H1 (cell line): ENCODE measurements at regions not wholly inside any gene's neighbourhood (a gene's known extent, or its start where the extent isn't known, plus 50 kb on each side); places are given as distances from the start of the nearest gene placed in this dataset.

Experiments
- CREB1 ChIP-seq: IDR thresholded peaks from 2 replicates; pipeline ENCODE4 v1.6.1; 2012; ENCODE audit warnings: inconsistent platforms
- KDM1A ChIP-seq: fragments of 200-600, 300-600 bp; sonication (generic); IDR thresholded peaks from 2 replicates; pipeline ENCODE4 v1.7.1; 2016; ENCODE audit warnings: mild to moderate bottlenecking, low read length, borderline replicate concordance
- SIX5 ChIP-seq: IDR thresholded peaks from 2 replicates; pipeline ENCODE4 v1.6.1; 2011; ENCODE audit warnings: mild to moderate bottlenecking, low read depth, low read length
- TF ChIP-seq, protein P1 (sequence below), 3 experiments: IDR thresholded peaks; 1 replicate in 2 of 3; 2 replicates in 1 of 3; pipeline versions ENCODE4 v1.5.1 to v1.6.1; 2011; ENCODE audit warnings: low read length in 3 of 3, mild to moderate bottlenecking in 3 of 3, inconsistent platforms in 2 of 3, low read depth in 1 of 3, moderate library complexity in 1 of 3; ENCODE audit not compliant: insufficient read depth in 1 of 3; ENCODE audit errors: control extremely low read depth in 1 of 3

DNA sequence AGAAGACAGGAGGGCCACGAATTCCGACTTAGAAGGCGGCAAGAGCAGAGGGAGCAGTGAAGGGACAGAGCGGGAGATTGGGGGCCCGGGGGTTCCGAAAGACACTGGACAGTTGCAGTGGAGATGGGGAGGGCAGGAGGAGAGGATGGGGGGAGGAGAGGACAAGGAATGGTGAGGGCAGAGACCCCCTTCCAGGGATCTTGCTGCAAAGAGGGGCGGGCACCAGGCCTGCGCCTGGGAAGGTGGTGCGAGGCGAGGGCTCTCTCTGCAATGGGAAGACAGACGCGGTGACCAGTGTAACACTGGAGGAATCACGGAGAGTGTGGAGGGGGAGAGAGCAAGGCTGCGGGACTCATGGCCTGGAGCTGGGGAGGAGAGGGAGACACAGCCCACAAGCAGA lies 185.2 kb downstream of the RBFOX3 start (continued):
- TF ChIP-seq CREB1 (no peak), KDM1A (no peak), SIX5 (no peak)
- TF ChIP-seq, protein P1, sequence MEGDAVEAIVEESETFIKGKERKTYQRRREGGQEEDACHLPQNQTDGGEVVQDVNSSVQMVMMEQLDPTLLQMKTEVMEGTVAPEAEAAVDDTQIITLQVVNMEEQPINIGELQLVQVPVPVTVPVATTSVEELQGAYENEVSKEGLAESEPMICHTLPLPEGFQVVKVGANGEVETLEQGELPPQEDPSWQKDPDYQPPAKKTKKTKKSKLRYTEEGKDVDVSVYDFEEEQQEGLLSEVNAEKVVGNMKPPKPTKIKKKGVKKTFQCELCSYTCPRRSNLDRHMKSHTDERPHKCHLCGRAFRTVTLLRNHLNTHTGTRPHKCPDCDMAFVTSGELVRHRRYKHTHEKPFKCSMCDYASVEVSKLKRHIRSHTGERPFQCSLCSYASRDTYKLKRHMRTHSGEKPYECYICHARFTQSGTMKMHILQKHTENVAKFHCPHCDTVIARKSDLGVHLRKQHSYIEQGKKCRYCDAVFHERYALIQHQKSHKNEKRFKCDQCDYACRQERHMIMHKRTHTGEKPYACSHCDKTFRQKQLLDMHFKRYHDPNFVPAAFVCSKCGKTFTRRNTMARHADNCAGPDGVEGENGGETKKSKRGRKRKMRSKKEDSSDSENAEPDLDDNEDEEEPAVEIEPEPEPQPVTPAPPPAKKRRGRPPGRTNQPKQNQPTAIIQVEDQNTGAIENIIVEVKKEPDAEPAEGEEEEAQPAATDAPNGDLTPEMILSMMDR (IDR thresholded peaks at IDR 0.05; ENCODE audit: control extremely low read depth in 1 of 3, insufficient read depth in 1 of 3, low read depth in 1 of 3, low read length in 3 of 3): no peak
- TF ChIP-seq, all 59 proteins: peak for 0
